ENCODE measurements at regions not wholly inside any gene's neighbourhood (a gene's known extent, or its start where the extent isn't known, plus 50 kb on each side); places are given as distances from the start of the nearest gene placed in this dataset.

GRCh38 chrX:20454117-20454516 is 187.4 kb upstream of the RPS6KA3 start:
- FAIRE-seq = peak; percentile 47
- no peak for DNase-seq (ENCODE audit: extremely low spot score, insufficient read length, low read depth)

- FAIRE-seq (peak; percentile 87), DNase-seq (ENCODE audit: extremely low spot score, insufficient read length, low read depth) (no peak)
Observed at GRCh38 chrX:20452487-20452886, 185.8 kb upstream of the RPS6KA3 start.

- FAIRE-seq (no peak), DNase-seq (ENCODE audit: extremely low spot score, insufficient read length, low read depth) (no peak)
Observed at GRCh38 chrX:20451929-20452328, 185.2 kb upstream of the RPS6KA3 start.

- FAIRE-seq (no peak), DNase-seq (ENCODE audit: extremely low spot score, insufficient read length, low read depth) (no peak)
Observed at GRCh38 chrX:20445109-20445508, 178.4 kb upstream of the RPS6KA3 start.

- peak; percentile 91 for FAIRE-seq
- no peak for DNase-seq (ENCODE audit: extremely low spot score, insufficient read length, low read depth)
Observed at GRCh38 chrX:20442597-20442996, 175.9 kb upstream of the RPS6KA3 start.

GRCh38 chrX:20441123-20441522 is 174.4 kb upstream of the RPS6KA3 start:
- DNase-seq (ENCODE audit: extremely low spot score, insufficient read length, low read depth) = no peak
- no peak for FAIRE-seq

- FAIRE-seq (no peak), DNase-seq (ENCODE audit: extremely low spot score, insufficient read length, low read depth) (no peak)
Observed at GRCh38 chrX:20438871-20439526, 172.3 kb upstream of the RPS6KA3 start.

- DNase-seq (ENCODE audit: extremely low spot score, insufficient read length, low read depth) = no peak
Observed at GRCh38 chrX:20437683-20438082, 171.0 kb upstream of the RPS6KA3 start.

GRCh38 chrX:20435913-20436312 is 169.2 kb upstream of the RPS6KA3 start:
- no peak for DNase-seq (ENCODE audit: extremely low spot score, insufficient read length, low read depth)
- no peak for FAIRE-seq

More at GRCh38 chrX:20437683-20438082, 171.0 kb upstream of the RPS6KA3 start:
- FAIRE-seq = peak; percentile 77

GRCh38 chrX:20434986-20435385 is 168.3 kb upstream of the RPS6KA3 start:
- DNase-seq (ENCODE audit: extremely low spot score, insufficient read length, low read depth) = no peak
- no peak for FAIRE-seq

GRCh38 chrX:20433388-20433775 is 166.7 kb upstream of the RPS6KA3 start:
- FAIRE-seq = no peak
- no peak for DNase-seq (ENCODE audit: extremely low spot score, insufficient read length, low read depth)

GRCh38 chrX:20432746-20433387 is 166.2 kb upstream of the RPS6KA3 start:
- peak; percentile 64 for FAIRE-seq
- DNase-seq (ENCODE audit: extremely low spot score, insufficient read length, low read depth) = no peak

- FAIRE-seq (no peak), DNase-seq (ENCODE audit: extremely low spot score, insufficient read length, low read depth) (no peak)
Observed at GRCh38 chrX:20432048-20432447, 165.3 kb upstream of the RPS6KA3 start.

GRCh38 chrX:20431486-20431885 is 164.8 kb upstream of the RPS6KA3 start:
- DNase-seq (ENCODE audit: extremely low spot score, insufficient read length, low read depth) = no peak
- no peak for FAIRE-seq

- no peak for DNase-seq (ENCODE audit: extremely low spot score, insufficient read length, low read depth)
- FAIRE-seq = peak; percentile 49
Observed at GRCh38 chrX:20427173-20427770, 160.6 kb upstream of the RPS6KA3 start.

GRCh38 chrX:20421697-20422096 is 155.0 kb upstream of the RPS6KA3 start:
- FAIRE-seq (no peak), DNase-seq (ENCODE audit: extremely low spot score, insufficient read length, low read depth) (no peak)

- no peak for DNase-seq (ENCODE audit: extremely low spot score, insufficient read length, low read depth)
- FAIRE-seq = peak; percentile 15
Observed at GRCh38 chrX:20421275-20421674, 154.6 kb upstream of the RPS6KA3 start.

- FAIRE-seq (no peak), DNase-seq (ENCODE audit: extremely low spot score, insufficient read length, low read depth) (no peak)
Observed at GRCh38 chrX:20420058-20420457, 153.3 kb upstream of the RPS6KA3 start.

GRCh38 chrX:20418379-20419150 is 151.9 kb upstream of the RPS6KA3 start:
- peak; percentile 76 for FAIRE-seq

GRCh38 chrX:20414762-20415445 is 148.2 kb upstream of the RPS6KA3 start:
- no peak for DNase-seq (ENCODE audit: extremely low spot score, insufficient read length, low read depth)
- FAIRE-seq = no peak

More at GRCh38 chrX:20418379-20419150, 151.9 kb upstream of the RPS6KA3 start:
- no peak for DNase-seq (ENCODE audit: extremely low spot score, insufficient read length, low read depth)
